CD14-positive monocyte (primary cell): ENCODE measurements at regions not wholly inside any gene's neighbourhood (a gene's known extent, or its start where the extent isn't known, plus 50 kb on each side); places are given as distances from the start of the nearest gene placed in this dataset.

Experiments used
- DNase-seq, 3 donors: peaks; one replicate each; pipeline ENCODE4 v3.0.0-alpha.2; 2011 to 2022
- H2AFZ ChIP-seq: 2 replicates; pipeline ENCODE4 v1.6.0; 2012; ENCODE audit warnings: mild to moderate bottlenecking, low read depth, low read length, inconsistent platforms; ENCODE audit not compliant: insufficient read depth, poor library complexity, severe bottlenecking
- H3K27ac ChIP-seq, 2 donors: 1 replicate in 1 of 2; 2 replicates in 1 of 2; pipeline ENCODE4 v1.5.1; 2012 to 2013; ENCODE audit warnings: low read length in 2 of 2, control low read depth in 1 of 2, inconsistent platforms in 1 of 2, low read depth in 1 of 2, mild to moderate bottlenecking in 1 of 2
- H3K27me3 ChIP-seq, 2 donors: one replicate each; pipeline versions ENCODE4 v1.6.0 to v1.6.1; 2011 to 2013; ENCODE audit warnings: low read length in 2 of 2; ENCODE audit not compliant: control insufficient read depth in 2 of 2, insufficient read depth in 2 of 2
- H3K36me3 ChIP-seq, 2 donors: replicated peaks in 1 of 2; 1 replicate in 1 of 2; 2 replicates in 1 of 2; pipeline versions ENCODE4 v1.5.1 to v1.6.1; 2012 to 2013; ENCODE audit warnings: low read length in 2 of 2, control low read depth in 1 of 2, inconsistent platforms in 1 of 2, mild to moderate bottlenecking in 1 of 2; ENCODE audit not compliant: insufficient read depth in 2 of 2, control insufficient read depth in 1 of 2
- H3K4me1 ChIP-seq, 2 donors: 1 replicate in 1 of 2; 2 replicates in 1 of 2; pipeline versions ENCODE4 v1.5.1 to v1.6.1; 2012 to 2013; ENCODE audit warnings: low read length in 2 of 2, control low read depth in 1 of 2, inconsistent platforms in 1 of 2, mild to moderate bottlenecking in 1 of 2, moderate library complexity in 1 of 2; ENCODE audit not compliant: insufficient read depth in 2 of 2, control insufficient read depth in 1 of 2
- H3K4me2 ChIP-seq: replicated peaks from 2 replicates; pipeline ENCODE3; 2012; ENCODE audit warnings: low read length, moderate library complexity, mild to moderate bottlenecking; ENCODE audit not compliant: poor library complexity, severe bottlenecking; ENCODE audit errors: extremely low read depth
- H3K4me3 ChIP-seq, 3 experiments: fragments of 200-600 bp in 1 of 3; sonication (generic) in 1 of 3; replicated peaks in 1 of 3; 1 replicate in 2 of 3; 2 replicates in 1 of 3; pipeline ENCODE4 v1.5.1; 2011 to 2013; ENCODE audit warnings: low read length in 3 of 3, mild to moderate bottlenecking in 3 of 3, control low read depth in 2 of 3, low read depth in 2 of 3, inconsistent platforms in 1 of 3, moderate library complexity in 1 of 3
- H3K79me2 ChIP-seq: 2 replicates; pipeline ENCODE4 v1.6.0; 2012; ENCODE audit warnings: mild to moderate bottlenecking, control low read depth, inconsistent platforms, low read length, moderate library complexity; ENCODE audit not compliant: insufficient read depth
- H3K9ac ChIP-seq: 2 replicates; pipeline ENCODE4 v1.6.0; 2017; ENCODE audit warnings: low read length, mild to moderate bottlenecking; ENCODE audit not compliant: insufficient read depth, poor library complexity, severe bottlenecking
- H3K9me3 ChIP-seq, 2 donors: replicated peaks in 1 of 2; 1 replicate in 1 of 2; 2 replicates in 1 of 2; pipeline versions ENCODE4 v1.5.1 to v1.6.1; 2012 to 2013; ENCODE audit warnings: low read length in 2 of 2, control low read depth in 1 of 2; ENCODE audit not compliant: control insufficient read depth in 1 of 2, insufficient read depth in 1 of 2
- H4K20me1 ChIP-seq: 2 replicates; pipeline ENCODE4 v1.6.0; 2012; ENCODE audit warnings: mild to moderate bottlenecking, low read length, control low read depth, moderate library complexity; ENCODE audit not compliant: insufficient read depth
- H3K27ac Mint-ChIP-seq, 7 donors: one replicate each; pipeline ENCODE4 v1.8.0; 2020; ENCODE audit warnings: mild to moderate bottlenecking in 7 of 7, mixed read lengths in 7 of 7, moderate library complexity in 6 of 7, inconsistent platforms in 2 of 7
- H3K27me3 Mint-ChIP-seq, 3 donors: one replicate each; pipeline ENCODE4 v1.8.0; 2021 to 2022; ENCODE audit warnings: low read depth in 3 of 3, mild to moderate bottlenecking in 3 of 3, mixed read lengths in 3 of 3, moderate library complexity in 3 of 3, inconsistent platforms in 1 of 3
- H3K36me3 Mint-ChIP-seq, 2 donors: one replicate each; pipeline ENCODE4 v1.8.0; 2020; ENCODE audit warnings: mixed read lengths in 2 of 2, inconsistent platforms in 1 of 2, mild to moderate bottlenecking in 1 of 2
- H3K4me1 Mint-ChIP-seq: one replicate; pipeline ENCODE4 v1.8.0; 2020; ENCODE audit warnings: mild to moderate bottlenecking, mixed read lengths
- H3K4me3 Mint-ChIP-seq, 2 donors: one replicate each; pipeline ENCODE4 v1.8.0; 2020; ENCODE audit warnings: mild to moderate bottlenecking in 2 of 2, mixed read lengths in 2 of 2, moderate library complexity in 1 of 2
- H3K9me3 Mint-ChIP-seq, 7 donors: one replicate each; pipeline ENCODE4 v1.8.0; 2020 to 2022; ENCODE audit warnings: mixed read lengths in 7 of 7, mild to moderate bottlenecking in 6 of 7, moderate library complexity in 6 of 7, inconsistent platforms in 2 of 7
- WGBS: methylation state at CpG from one replicate; pipeline ENCODE4 v1.1.5; 2013; ENCODE audit warnings: missing lambda C conversion rate; ENCODE audit not compliant: insufficient coverage; 5-methylcytosine and 5-hydroxymethylcytosine counted together
- intact Hi-C, 2 donors: fragments of 100-400 bp; cut with micrococcal nuclease; formaldehyde crosslinking; loops; one replicate each; pipeline versions ENCODE4 v1.15.0 to v1.15.1; 2023
- TF ChIP-seq, protein P1 (sequence below): fragments of 200-600 bp; IDR thresholded peaks from one replicate; pipeline ENCODE4 v1.8.0; 2022; ENCODE audit warnings: antibody characterized with exemption, mild to moderate bottlenecking

DNA sequence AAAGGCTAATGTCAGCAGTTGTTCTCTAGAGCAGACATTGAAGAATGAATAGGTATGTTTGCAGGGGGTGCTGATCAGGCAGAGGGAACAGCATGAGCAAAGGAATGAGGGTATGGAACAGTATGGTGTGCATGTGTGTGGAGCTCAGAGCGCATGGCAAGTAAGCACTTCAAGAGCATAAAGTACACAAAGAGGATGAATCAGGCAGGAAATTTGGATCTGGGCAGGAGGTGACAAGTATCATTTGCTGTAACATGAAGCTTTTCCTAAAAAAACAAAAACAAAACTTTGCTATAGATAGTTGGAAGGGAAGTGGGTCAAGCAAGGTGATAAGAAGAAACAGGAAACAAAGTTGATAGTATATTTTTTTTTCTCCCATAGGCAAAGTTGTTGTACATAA is 746.8 kb downstream of the HDGFL1 start:
- intact Hi-C loops = no loop called here
- H4K20me1 ChIP-seq = no peaks in the 10 kb centered on the region
- Mint-ChIP-seq H3K27me3 (peaks cover 0 to 2% (median 0%) of the 10 kb centered on the region in 3 donors), H3K36me3 (no peaks in the 10 kb centered on the region), H3K27ac (no peak overlapping the region), H3K4me3 (no peak overlapping the region), H3K9me3 (peaks cover 1 to 9% (median 3%) of the 10 kb centered on the region in 7 donors), H3K4me1 (no peaks in the 10 kb centered on the region)
- H3K4me2 ChIP-seq = no peak overlapping the region
- DNase-seq = no peak
- no peak overlapping the region for H3K27ac ChIP-seq
- no peak overlapping the region for H3K4me3 ChIP-seq
- no peaks in the 10 kb centered on the region for H3K27me3 ChIP-seq
- no peak overlapping the region for H2AFZ ChIP-seq
- no peak overlapping the region for H3K9ac ChIP-seq
- H3K9me3 ChIP-seq = peaks cover 4% of the 10 kb centered on the region in 2 donors
- no CpG with 5 or more reads among the region's 1 CpG for WGBS
- no peaks in the 10 kb centered on the region for H3K4me1 ChIP-seq
- TF ChIP-seq, protein P1, sequence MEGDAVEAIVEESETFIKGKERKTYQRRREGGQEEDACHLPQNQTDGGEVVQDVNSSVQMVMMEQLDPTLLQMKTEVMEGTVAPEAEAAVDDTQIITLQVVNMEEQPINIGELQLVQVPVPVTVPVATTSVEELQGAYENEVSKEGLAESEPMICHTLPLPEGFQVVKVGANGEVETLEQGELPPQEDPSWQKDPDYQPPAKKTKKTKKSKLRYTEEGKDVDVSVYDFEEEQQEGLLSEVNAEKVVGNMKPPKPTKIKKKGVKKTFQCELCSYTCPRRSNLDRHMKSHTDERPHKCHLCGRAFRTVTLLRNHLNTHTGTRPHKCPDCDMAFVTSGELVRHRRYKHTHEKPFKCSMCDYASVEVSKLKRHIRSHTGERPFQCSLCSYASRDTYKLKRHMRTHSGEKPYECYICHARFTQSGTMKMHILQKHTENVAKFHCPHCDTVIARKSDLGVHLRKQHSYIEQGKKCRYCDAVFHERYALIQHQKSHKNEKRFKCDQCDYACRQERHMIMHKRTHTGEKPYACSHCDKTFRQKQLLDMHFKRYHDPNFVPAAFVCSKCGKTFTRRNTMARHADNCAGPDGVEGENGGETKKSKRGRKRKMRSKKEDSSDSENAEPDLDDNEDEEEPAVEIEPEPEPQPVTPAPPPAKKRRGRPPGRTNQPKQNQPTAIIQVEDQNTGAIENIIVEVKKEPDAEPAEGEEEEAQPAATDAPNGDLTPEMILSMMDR = no peak
- no peaks in the 10 kb centered on the region for H3K36me3 ChIP-seq
- H3K79me2 ChIP-seq = no peaks in the 10 kb centered on the region

GRCh38 chr6:23316931-23317330 is 747.6 kb downstream of the HDGFL1 start:
- Mint-ChIP-seq H3K9me3 (peaks cover 1 to 9% (median 4%) of the 10 kb centered on the region in 7 donors), H3K27ac (no peak overlapping the region), H3K36me3 (no peaks in the 10 kb centered on the region), H3K27me3 (peaks cover 0 to 2% (median 0%) of the 10 kb centered on the region in 3 donors), H3K4me3 (no peak overlapping the region), H3K4me1 (no peaks in the 10 kb centered on the region)
- H2AFZ ChIP-seq = no peak overlapping the region
- TF ChIP-seq, protein P1 = no peak
- H3K4me2 ChIP-seq = no peak overlapping the region
- intact Hi-C loops = no loop called here
- H3K9me3 ChIP-seq = peaks cover 4% of the 10 kb centered on the region in 2 donors
- H3K4me1 ChIP-seq = no peaks in the 10 kb centered on the region
- no peak overlapping the region for H3K27ac ChIP-seq
- WGBS = no CpG with 5 or more reads among the region's 1 CpG
- H3K36me3 ChIP-seq = no peaks in the 10 kb centered on the region
- no peak overlapping the region for H3K4me3 ChIP-seq
- no peaks in the 10 kb centered on the region for H3K27me3 ChIP-seq
- H3K9ac ChIP-seq = no peak overlapping the region
- no peaks in the 10 kb centered on the region for H3K79me2 ChIP-seq
- H4K20me1 ChIP-seq = no peaks in the 10 kb centered on the region
- DNase-seq = no peak
